Smooth muscle cell (in vitro differentiated cells): ENCODE measurements at regions not wholly inside any gene's neighbourhood (a gene's known extent, or its start where the extent isn't known, plus 50 kb on each side); places are given as distances from the start of the nearest gene placed in this dataset.

ENCODE experiments used
- DNase-seq: peaks from one replicate; lab custom pipeline; 2025; ENCODE audit not compliant: unreplicated experiment; lab: John Stamatoyannopoulos, UW
- H2AFZ ChIP-seq: fragments of 200-600 bp; sonication (generic); 2 replicates; pipeline ENCODE4 v1.6.0; 2016; ENCODE audit warnings: antibody characterized with exemption, low read depth, mild to moderate bottlenecking
- H3F3A ChIP-seq: fragments of 200-600 bp; sonication (generic); 2 replicates; pipeline ENCODE4 v1.6.0; 2017; ENCODE audit warnings: antibody characterized with exemption, low read depth
- H3K27ac ChIP-seq: fragments of 200-600 bp; sonication (generic); 2 replicates; pipeline ENCODE4 v1.5.1; 2016; ENCODE audit warnings: low read depth, mild to moderate bottlenecking
- H3K27me3 ChIP-seq: fragments of 200-600 bp; sonication (generic); 2 replicates; pipeline ENCODE4 v1.6.1; 2016; ENCODE audit warnings: low read depth, mild to moderate bottlenecking
- H3K36me3 ChIP-seq: fragments of 200-600 bp; sonication (generic); 2 replicates; pipeline ENCODE4 v1.5.1; 2016; ENCODE audit warnings: low read depth
- H3K4me1 ChIP-seq: fragments of 200-600 bp; sonication (generic); 2 replicates; pipeline ENCODE4 v1.5.1; 2016; ENCODE audit warnings: low read depth
- H3K4me2 ChIP-seq: fragments of 200-600 bp; sonication (generic); 2 replicates; pipeline ENCODE4 v1.6.0; 2016; ENCODE audit warnings: mild to moderate bottlenecking
- H3K4me3 ChIP-seq: fragments of 200-600 bp; sonication (generic); 2 replicates; pipeline ENCODE4 v1.5.1; 2016; ENCODE audit warnings: mild to moderate bottlenecking
- H3K79me2 ChIP-seq: fragments of 200-600 bp; sonication (generic); 2 replicates; pipeline ENCODE4 v1.6.0; 2016; ENCODE audit warnings: low read depth, mild to moderate bottlenecking
- H3K9ac ChIP-seq: fragments of 200-600 bp; sonication (generic); 2 replicates; pipeline ENCODE4 v1.6.0; 2016; ENCODE audit warnings: low read depth
- H3K9me3 ChIP-seq: fragments of 200-600 bp; sonication (generic); replicated peaks from 2 replicates; pipeline ENCODE4 v1.5.1; 2016; ENCODE audit warnings: low read depth
- H4K20me1 ChIP-seq: fragments of 200-600 bp; sonication (generic); 2 replicates; pipeline ENCODE4 v1.6.0; 2016; ENCODE audit warnings: low read depth
- WGBS: methylation state at CpG from one replicate; pipeline ENCODE4 v1.1.7; 2016; ENCODE audit warnings: low lambda C conversion rate; 5-methylcytosine and 5-hydroxymethylcytosine counted together
- TF ChIP-seq, protein P1 (sequence below): fragments of 200-600 bp; sonication (generic); IDR thresholded peaks from 2 replicates; pipeline ENCODE4 v1.5.1; 2017; ENCODE audit warnings: borderline replicate concordance, mild to moderate bottlenecking, antibody characterized with exemption; ENCODE audit not compliant: insufficient read depth, poor library complexity, severe bottlenecking

DNA sequence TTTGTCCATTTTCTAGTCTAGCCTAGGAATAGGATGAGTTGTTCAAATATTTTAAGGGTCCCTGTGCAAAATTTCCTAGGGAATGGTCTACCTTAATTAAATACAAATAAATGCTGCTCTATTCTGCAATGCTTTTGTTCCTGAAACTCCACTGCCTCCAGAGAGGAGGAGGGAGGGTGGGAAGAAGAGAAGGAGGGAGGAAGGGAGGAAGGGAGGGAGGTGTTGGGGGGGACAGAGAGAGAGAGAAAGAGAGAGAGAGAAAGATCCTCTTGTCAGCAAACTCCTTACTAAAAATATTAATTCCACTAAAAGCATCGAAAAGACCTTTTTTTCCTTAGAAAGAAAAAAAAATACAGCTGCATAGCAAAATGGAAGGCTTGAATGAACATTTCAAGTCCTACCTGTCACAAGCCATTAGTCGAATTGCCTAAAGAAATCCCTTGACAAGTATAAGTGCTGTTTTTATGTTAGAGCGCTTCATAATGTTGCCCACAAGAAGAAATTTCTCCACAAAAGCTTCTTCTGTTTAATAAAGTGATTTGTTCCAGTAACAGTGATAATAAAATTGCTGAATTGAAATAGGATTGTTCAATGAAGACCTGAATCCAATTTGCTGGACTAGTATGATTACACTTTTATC lies 106.0 kb downstream of the NKX6-1 start:
- no peaks in the 10 kb centered on the region for H3K27me3 ChIP-seq
- TF ChIP-seq, protein P1, sequence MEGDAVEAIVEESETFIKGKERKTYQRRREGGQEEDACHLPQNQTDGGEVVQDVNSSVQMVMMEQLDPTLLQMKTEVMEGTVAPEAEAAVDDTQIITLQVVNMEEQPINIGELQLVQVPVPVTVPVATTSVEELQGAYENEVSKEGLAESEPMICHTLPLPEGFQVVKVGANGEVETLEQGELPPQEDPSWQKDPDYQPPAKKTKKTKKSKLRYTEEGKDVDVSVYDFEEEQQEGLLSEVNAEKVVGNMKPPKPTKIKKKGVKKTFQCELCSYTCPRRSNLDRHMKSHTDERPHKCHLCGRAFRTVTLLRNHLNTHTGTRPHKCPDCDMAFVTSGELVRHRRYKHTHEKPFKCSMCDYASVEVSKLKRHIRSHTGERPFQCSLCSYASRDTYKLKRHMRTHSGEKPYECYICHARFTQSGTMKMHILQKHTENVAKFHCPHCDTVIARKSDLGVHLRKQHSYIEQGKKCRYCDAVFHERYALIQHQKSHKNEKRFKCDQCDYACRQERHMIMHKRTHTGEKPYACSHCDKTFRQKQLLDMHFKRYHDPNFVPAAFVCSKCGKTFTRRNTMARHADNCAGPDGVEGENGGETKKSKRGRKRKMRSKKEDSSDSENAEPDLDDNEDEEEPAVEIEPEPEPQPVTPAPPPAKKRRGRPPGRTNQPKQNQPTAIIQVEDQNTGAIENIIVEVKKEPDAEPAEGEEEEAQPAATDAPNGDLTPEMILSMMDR, result no peak
- H3K9me3 ChIP-seq, result no peaks in the 10 kb centered on the region
- no peak overlapping the region for H3K9ac ChIP-seq
- no peak overlapping the region for H3K4me3 ChIP-seq
- WGBS, result 94% methylated on average over 3 of the region's 3 CpGs
- H3F3A ChIP-seq, result no peaks in the 10 kb centered on the region
- H3K79me2 ChIP-seq, result no peaks in the 10 kb centered on the region
- no peak overlapping the region for H2AFZ ChIP-seq
- H3K36me3 ChIP-seq, result no peaks in the 10 kb centered on the region
- no peaks in the 10 kb centered on the region for H4K20me1 ChIP-seq
- H3K27ac ChIP-seq, result no peak overlapping the region
- H3K4me1 ChIP-seq, result no peaks in the 10 kb centered on the region
- DNase-seq, result no peak
- H3K4me2 ChIP-seq, result no peak overlapping the region

DNA sequence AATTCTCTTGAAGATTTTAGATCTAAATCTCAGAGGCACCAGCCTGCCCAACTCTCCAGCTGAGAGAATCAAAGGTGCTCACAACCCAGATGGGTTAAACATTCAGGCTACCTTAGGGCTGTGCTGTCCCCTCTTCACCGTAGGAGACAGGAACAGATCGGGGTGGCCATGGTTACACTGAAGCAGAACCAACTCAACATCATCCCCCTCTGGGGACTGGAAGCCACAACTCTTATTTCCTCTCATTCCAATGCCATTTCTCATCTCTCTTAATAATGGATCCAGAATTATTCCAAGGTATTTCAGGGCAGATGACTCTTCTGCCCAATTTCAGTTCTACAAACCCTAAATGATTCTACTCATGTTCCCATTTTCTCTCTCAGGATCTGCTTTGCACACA lies 109.7 kb downstream of the NKX6-1 start:
- Histone ChIP-seq H3K4me1 (peaks cover 21% of the 10 kb centered on the region), H3K36me3 (no peaks in the 10 kb centered on the region), H3K9me3 (no peaks in the 10 kb centered on the region), H3K9ac (no peak overlapping the region), H2AFZ (no peak overlapping the region), H3K4me2 (no peak overlapping the region), H3K27ac (no peak overlapping the region), H3K4me3 (no peak overlapping the region), H3K79me2 (no peaks in the 10 kb centered on the region), H3F3A (no peaks in the 10 kb centered on the region), H3K27me3 (no peaks in the 10 kb centered on the region), H4K20me1 (no peaks in the 10 kb centered on the region)
- no peak for DNase-seq
- TF ChIP-seq, protein P1, result no peak
- 88% methylated on average over 2 of the region's 2 CpGs for WGBS

DNA sequence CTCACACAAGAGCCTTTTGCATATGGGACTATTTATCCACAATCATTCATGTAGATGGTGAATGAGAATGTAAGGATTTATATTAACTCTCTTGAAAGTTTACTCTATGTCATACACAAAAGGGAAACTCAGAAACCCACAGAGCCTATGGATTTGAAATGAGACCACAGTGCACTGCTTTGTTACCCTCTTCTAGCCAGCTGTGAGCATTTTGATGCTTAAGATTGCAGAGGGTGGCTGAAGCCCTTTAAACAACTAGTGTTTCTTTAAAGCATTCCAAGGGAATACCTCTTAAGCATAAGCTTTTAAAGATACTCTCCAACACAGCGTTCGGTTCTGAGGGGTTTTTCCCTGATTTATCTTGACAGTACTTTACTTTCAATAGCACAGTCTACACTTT lies 113.9 kb downstream of the NKX6-1 start:
- Histone ChIP-seq H2AFZ (no peak overlapping the region), H3K27me3 (no peaks in the 10 kb centered on the region), H3K4me3 (no peak overlapping the region), H3K4me1 (peaks cover 36% of the 10 kb centered on the region), H3K9ac (no peak overlapping the region), H3K79me2 (no peaks in the 10 kb centered on the region), H3K9me3 (no peaks in the 10 kb centered on the region), H4K20me1 (no peaks in the 10 kb centered on the region), H3F3A (no peaks in the 10 kb centered on the region), H3K4me2 (no peak overlapping the region), H3K36me3 (no peaks in the 10 kb centered on the region), H3K27ac (no peak overlapping the region)
- TF ChIP-seq, protein P1, result no peak
- DNase-seq, result no peak
- WGBS, result 8% methylated on average over 2 of the region's 2 CpGs

DNA sequence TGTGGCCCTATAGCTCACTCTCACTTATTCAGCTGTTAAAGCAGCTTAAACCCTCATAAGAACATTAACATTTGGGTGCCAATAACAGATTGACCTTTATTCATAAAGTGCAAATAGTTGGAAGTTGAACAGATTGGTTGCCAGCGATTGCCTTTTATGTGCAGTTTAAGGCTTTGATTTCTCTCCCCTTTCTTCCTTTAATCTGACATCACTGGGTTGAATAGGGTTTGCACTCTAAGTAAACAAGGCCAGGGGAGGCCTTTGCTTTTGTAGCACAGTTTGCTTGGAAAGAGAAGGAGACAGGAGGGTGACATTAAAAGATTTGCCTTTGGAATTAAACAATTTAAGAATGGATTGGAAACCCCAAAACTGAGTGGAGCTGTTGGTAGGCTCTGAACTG lies 114.3 kb downstream of the NKX6-1 start:
- Histone ChIP-seq H3K9me3 (no peaks in the 10 kb centered on the region), H3F3A (no peaks in the 10 kb centered on the region), H3K36me3 (no peaks in the 10 kb centered on the region), H3K4me3 (no peak overlapping the region), H3K9ac (no peak overlapping the region), H3K79me2 (no peaks in the 10 kb centered on the region), H2AFZ (no peak overlapping the region), H4K20me1 (no peaks in the 10 kb centered on the region), H3K27ac (no peak overlapping the region), H3K27me3 (no peaks in the 10 kb centered on the region), H3K4me1 (peaks cover 40% of the 10 kb centered on the region), H3K4me2 (no peak overlapping the region)
- WGBS, result 87% methylated on average over 1 of the region's 1 CpG
- no peak for DNase-seq
- TF ChIP-seq, protein P1, result no peak
